A673 (cell line): ENCODE measurements at regions not wholly inside any gene's neighbourhood (a gene's known extent, or its start where the extent isn't known, plus 50 kb on each side); places are given as distances from the start of the nearest gene placed in this dataset.

Source experiments
- CTCF ChIP-seq: fragments of 300-800, 200-600 bp; sonication (generic); conservative IDR thresholded peaks from 2 replicates; pipeline ENCODE4 v1.5.1; 2017; ENCODE audit warnings: low read depth, mild to moderate bottlenecking, antibody characterized with exemption, low read length, moderate library complexity, mixed read lengths
- EZH2 ChIP-seq: fragments of 200-600 bp; sonication (generic); IDR thresholded peaks from 2 replicates; pipeline ENCODE4 v1.6.1; 2017; ENCODE audit warnings: borderline replicate concordance, low read depth, mild to moderate bottlenecking, mixed read lengths, antibody characterized with exemption, low read length; ENCODE audit not compliant: poor library complexity, severe bottlenecking

- TF ChIP-seq CTCF, result no peak
- no peak for TF ChIP-seq EZH2
Measured at GRCh38 chr2:223148516-223148915, 96.5 kb downstream of the KCNE4 start.
